ENCODE measurements at regions not wholly inside any gene's neighbourhood (a gene's known extent, or its start where the extent isn't known, plus 50 kb on each side); places are given as distances from the start of the nearest gene placed in this dataset.

- DNase-seq: no peak
Measured at GRCh38 chr11:90803831-90804230, 581.0 kb upstream of the CHORDC1 start.

- no peak for DNase-seq
Measured at GRCh38 chr11:90803366-90803765, 580.5 kb upstream of the CHORDC1 start.

DNA sequence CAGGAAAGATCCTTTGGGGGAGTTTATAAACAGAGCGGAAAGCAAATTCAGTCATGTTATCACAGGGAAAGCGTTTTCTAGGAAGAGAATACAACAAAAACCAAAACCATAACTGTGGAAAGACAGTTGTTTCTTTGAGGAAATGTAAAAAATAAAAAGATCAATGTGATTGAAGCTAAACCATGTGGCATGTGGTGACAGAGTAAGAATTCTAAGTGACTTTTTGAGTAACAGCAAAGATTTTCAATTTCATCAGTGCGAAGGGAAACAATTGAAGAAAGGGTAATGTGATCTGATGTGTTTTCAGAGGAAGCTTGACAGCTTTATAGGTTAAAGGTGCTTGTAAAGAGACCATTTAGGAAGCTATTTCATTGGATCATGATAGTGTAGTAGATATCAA, 575.9 kb upstream of the CHORDC1 start:
- DNase-seq: no peak

GRCh38 chr11:90795746-90796145, 572.9 kb upstream of the CHORDC1 start:
- no peak for DNase-seq

GRCh38 chr11:90788961-90789360, 566.1 kb upstream of the CHORDC1 start:
- DNase-seq: no peak

- no peak for DNase-seq
Measured at GRCh38 chr11:90784241-90784814, 561.5 kb upstream of the CHORDC1 start.

DNA sequence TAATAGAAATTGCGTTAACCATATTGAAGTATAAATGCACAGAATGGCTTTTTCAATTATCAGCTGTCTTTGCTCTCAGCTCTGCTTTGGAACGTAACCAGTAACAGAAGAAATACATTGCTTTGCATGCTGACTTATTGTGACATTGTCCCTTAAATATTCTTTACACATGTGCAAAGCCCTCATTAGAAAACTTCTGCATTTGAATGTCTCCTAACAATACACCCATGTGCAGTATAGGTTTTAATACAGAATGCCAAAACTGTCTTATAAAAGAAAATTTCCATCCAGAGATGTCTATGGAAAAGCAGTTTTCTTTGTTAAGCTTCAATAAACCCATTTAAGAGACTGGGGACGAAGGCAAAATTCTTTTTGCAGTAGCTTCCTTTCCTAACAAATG, 560.3 kb upstream of the CHORDC1 start:
- no peak for DNase-seq

DNA sequence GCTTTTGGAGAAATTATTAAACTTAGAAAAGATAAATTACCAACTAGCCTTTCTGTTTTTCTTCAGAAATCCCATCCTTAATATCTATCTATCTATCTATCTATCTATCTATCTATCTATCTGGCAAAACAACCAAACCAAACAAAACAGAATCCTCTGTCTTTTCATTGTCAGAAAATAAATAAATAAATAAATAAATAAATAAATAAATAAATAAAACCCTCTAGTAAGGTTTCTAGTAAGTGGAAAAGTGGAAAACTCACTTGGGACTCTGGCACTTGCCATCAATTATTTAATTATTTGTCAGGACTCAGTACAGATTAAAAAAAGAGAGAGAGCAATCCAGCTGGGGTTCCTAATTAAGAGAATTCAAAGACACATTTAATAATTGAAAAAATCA, 556.2 kb upstream of the CHORDC1 start:
- DNase-seq: no peak

DNA sequence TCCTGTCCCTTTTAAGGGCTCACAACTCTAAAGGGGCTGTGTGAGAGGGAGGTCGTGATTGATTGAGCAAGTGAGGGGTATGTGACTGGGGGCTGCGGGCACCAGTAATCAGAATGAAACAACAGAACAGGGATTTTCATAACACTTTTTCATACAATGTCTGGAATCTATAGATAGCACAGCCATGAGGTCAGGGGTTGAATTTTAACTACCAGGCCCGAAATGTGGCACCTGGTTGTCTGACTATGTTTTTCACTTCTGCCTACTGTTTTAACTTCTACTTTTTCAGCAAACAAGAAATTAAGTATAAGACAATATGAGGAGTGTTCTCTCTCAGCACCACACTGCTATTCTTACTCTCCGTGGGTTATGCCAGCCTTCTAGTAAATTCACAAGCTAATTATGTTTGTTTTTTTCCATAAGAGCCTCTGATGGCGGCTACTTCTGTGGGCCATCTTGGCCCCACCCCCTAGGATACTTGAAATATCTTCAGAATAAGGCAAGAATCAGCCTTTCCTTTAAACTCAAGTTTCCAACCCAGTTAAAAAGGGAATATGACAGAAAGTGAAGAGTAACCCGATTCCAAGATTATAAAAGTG, 552.8 kb upstream of the CHORDC1 start:
- DNase-seq: no peak

DNA sequence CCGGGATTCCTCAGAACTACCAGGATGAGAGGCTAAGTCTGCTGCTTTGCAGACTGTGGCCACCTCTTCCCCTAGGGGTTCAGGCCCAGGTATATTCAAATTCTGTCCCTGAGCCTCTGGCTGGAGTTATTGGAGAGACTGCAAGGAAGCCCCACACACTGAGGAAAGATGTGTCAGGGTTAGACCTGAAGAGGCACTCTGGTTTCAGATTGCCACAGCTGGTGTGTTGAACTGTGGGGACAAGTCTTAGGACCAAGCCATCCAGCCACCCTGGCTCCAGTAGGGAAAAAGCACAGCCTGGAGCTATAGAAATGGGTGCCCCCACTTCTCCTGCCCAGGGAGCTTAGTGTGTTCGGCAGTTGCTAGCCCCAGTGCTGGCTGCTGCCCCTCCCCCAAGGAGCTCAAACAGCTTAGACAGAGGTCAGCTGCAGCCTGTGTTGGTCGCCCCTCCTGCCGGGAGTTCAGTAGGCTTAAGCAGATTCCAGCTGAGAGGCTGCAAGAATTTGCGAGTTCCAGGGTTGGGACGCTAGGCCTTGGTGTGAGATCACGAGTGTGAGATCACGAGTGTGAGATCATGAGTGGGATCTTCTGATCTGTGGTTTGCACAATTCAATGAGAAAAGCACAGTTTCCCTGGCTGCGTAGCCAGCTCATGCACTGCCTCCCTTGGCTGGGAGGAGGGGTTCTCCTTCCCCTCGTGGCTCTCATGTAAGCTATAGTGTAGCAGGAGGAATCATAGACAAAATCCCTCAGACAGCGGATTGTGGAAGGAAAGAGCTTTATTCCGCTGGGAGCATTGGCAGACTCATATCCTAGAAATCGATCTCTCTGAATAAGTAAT, 552.1 kb upstream of the CHORDC1 start:
- DNase-seq: no peak

- DNase-seq: no peak
Measured at GRCh38 chr11:90770007-90770406, 547.2 kb upstream of the CHORDC1 start.

- no peak for DNase-seq
Measured at GRCh38 chr11:90766121-90766520, 543.3 kb upstream of the CHORDC1 start.

- DNase-seq: no peak
Measured at GRCh38 chr11:90764691-90765090, 541.8 kb upstream of the CHORDC1 start.

DNA sequence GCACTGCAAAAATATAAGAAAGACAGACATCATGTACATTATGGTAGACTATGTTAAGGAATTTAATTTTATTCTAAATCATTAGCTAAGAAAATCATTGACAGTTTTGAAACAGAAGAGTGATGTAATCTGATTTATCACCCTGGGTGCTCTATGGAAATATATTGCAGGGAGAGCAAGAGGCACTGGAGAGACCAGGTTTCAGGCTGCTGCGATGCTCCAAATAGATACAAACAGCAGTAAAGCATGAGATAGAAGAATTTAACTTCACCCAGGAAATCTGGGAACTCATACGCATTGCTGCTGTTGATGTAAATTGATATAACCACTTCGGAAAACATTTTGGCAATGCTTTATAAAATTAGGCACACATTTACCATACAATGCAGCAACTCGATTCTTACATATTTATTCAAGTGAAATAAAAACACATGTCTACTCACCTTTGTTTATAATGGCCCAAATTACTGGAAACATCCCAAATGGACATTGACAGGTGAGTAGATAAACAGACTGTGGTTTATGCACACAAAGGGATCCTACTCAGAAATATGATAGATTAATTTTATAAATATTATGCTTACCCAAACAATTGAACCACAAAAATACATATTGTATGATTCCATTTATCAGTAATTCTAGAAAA, 535.1 kb upstream of the CHORDC1 start:
- no peak for DNase-seq

DNA sequence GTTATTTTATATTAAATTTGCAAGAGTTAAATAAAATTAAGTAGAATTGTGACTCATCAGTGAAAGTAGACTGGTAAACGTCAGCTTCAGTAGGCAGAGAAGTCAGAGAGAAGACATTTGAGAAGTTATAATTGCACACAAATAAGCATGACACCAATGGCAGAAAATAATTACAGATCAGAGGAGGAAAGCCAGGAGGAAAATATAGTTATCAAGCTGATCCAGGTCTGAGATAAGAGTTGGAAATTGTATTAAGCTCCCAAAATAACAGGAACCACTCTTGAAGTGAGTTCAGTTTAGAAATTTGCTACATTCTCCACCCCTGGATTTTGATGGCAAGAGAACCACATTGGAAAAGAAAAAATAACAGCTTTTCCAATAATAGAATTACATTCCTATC, 533.8 kb upstream of the CHORDC1 start:
- DNase-seq: no peak

DNA sequence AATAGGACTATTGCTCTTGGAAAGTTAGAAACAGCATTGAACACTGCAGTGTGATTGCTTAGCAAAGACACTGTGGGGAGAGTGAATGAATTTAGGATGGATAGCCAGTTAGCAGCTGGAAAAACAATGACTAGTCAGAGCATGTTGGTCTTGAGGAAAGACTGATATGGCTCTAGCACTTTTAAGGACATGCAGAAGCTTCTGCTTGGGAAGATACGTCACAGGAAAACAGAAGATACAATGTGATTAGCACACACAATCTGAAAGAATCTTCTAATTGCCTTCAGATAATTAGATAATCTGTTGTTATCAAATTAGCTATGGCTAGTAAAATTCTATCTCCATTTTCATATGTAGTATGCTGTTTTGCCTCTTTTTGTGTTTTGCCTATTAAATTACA, 530.7 kb upstream of the CHORDC1 start:
- no peak for DNase-seq

DNA sequence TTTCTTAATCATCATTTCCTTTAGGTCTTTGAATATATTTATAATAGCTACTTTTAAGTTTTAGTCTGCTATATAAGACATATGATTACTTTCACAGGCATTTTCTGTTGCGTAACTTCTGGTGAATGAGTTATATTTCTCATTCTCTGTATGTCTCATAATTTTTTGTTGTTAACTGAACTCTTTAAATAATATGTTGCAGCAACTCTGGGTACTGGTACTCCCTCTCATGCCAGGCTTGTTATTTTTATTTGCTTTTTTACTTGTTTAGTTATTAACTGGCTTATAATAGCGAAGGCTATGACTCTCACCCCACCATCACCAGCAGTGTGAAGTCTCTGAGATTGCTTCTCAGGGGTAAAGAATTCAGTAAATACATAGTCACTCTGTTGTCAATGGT, 524.2 kb upstream of the CHORDC1 start:
- no peak for DNase-seq

DNA sequence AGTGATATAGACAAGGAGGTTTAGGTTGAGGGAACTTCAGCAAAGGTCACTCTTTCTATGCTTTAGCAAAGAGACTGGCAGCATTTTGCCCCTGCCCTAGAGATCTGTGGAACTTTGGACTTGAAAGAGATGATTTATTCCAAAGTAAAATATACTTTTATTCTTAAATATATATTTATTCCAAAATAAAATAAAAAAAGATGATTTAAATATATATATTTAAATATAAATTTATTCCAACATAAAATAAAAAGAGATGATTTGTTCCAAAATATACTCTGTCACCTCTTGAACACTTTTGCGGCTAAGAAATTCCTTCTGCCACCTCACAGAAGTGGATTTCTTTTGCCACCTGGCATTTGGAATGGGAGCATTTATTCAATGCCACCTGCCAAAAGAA, 521.3 kb upstream of the CHORDC1 start:
- DNase-seq: no peak

- DNase-seq: no peak
Measured at GRCh38 chr11:90738799-90739198, 516.0 kb upstream of the CHORDC1 start.

DNA sequence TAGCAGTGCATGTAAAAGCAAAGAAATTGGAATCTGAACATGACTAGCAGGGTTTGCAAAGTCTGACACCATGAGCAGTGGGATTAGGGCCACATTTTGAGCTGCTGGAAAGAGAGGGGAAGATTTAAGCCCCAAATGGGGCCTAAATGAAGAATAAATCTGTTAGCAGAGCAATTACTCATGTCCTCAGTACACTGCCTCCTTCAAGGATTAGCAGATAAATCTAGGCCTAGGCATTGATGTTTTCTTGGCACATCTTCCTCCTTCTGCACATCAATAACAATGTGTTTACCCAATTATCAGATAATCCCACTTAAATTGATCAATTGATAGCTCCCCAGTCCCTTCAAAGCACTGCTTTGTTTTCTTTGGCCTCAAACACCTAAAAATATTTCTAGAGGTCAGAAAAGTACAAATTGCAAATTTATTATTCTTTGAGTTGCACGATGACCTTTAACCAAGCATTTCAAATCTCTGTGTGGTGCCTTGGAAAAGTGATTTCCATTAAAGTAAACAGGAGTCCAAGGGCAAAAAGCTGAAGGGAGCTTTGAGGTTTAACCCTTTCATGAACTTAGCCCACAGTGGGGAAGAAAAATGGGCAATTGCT, 514.7 kb upstream of the CHORDC1 start:
- no peak for DNase-seq

DNA sequence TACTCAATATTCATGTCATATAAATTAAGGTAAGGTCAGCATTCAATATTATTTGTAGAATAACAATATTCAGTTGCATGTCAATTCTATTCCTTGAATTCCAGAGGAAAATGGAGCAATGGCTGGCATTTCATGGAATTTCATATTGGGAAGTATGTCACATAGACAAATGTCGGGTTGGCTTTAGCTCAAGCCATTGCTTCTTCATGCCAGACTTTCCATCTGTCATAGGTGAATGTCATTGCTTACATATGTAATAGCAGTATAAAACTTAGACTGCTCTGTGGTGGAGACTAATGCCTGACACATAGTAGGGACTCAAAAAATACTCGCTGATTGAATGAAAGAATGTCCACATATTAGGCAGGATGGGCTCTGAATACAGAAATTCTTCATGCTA, 509.6 kb upstream of the CHORDC1 start:
- DNase-seq: no peak

DNA sequence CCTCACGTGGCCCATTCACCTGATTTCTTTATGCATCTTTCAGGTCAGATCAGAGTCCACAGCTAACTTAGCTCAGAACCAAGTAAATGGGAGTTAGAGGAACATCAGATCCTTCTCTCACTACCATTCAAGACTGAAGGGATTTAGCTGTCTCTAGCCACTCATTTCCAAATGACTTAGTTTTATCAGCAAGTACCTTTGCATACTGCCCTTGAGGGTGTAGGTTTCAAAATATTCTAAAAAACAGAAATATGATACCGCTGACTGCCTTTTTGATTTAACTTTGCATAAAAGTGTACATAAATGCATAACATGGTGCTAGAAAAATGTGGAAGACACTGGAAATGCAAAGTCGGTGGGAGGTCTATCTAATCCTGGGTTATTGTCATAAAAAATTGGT, 500.6 kb upstream of the CHORDC1 start:
- no peak for DNase-seq

DNA sequence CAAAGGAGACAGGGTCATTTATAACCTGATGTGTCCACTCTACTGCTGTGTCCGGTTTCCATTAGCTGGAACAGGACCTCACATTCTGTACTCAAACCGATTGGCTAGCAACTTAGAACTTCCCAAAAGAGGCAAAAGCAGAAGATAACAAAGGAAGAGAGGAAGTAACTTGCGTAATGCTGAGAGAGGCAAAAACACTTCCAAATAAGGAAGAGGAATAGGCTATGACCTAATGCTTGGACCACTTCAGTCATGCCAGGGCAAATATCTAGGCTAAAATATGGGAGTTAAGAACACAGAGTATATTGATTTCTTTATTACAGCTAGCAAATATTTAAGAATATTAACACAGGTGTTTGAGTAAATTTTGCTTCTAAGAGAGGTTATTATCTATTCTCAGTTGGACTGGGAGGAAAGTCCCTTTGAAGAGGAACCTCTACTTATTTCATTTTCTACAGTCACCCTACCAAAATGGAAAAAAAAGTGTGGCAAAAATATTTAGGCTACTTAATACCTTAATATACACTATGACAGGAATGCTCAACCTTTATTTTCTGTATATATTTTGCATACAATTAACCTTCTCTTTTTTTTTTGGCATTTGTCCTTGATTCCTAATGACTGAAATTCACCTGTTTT, 499.8 kb upstream of the CHORDC1 start:
- no peak for DNase-seq
